ENCODE measurements at regions not wholly inside any gene's neighbourhood (a gene's known extent, or its start where the extent isn't known, plus 50 kb on each side); places are given as distances from the start of the nearest gene placed in this dataset.

GRCh38 chr3:73164622-73165021 is 103.2 kb downstream of the EBLN2 start:
- Histone ChIP-seq H3K27ac (no peak overlapping the region), H3K27me3 (no peaks in the 10 kb centered on the region), H3K4me3 (no peak overlapping the region), H3K36me3 (no peaks in the 10 kb centered on the region), H3K4me1 (no peaks in the 10 kb centered on the region), H3K9me3 (no peaks in the 10 kb centered on the region)
- TF ChIP-seq POLR2AphosphoS5 (IDR thresholded peaks at IDR 0.05) (no peak), CTCF (IDR thresholded peaks at IDR 0.05) (no peak), EP300 (IDR thresholded peaks at IDR 0.05) (no peak), POLR2A (IDR thresholded peaks at IDR 0.05) (no peak)
- DNase-seq (ENCODE audit: low spot score in 2 of 2), result no peak
- WGBS, result 89% methylated on average over 4 of the region's 4 CpGs

GRCh38 chr3:73175698-73176097 is 114.2 kb downstream of the EBLN2 start:
- Histone ChIP-seq H3K27ac (no peak overlapping the region), H3K36me3 (no peaks in the 10 kb centered on the region), H3K27me3 (no peaks in the 10 kb centered on the region), H3K9me3 (no peaks in the 10 kb centered on the region), H3K4me1 (no peaks in the 10 kb centered on the region), H3K4me3 (no peak overlapping the region)
- WGBS, result 100% methylated on average over 1 of the region's 1 CpG
- DNase-seq (ENCODE audit: low spot score in 2 of 2), result no peak
- TF ChIP-seq POLR2A (IDR thresholded peaks at IDR 0.05) (no peak), EP300 (IDR thresholded peaks at IDR 0.05) (no peak), POLR2AphosphoS5 (IDR thresholded peaks at IDR 0.05) (no peak), CTCF (IDR thresholded peaks at IDR 0.05) (no peak)

GRCh38 chr3:73176941-73177340 is 115.5 kb downstream of the EBLN2 start:
- H3K36me3 ChIP-seq, result no peaks in the 10 kb centered on the region
- no peaks in the 10 kb centered on the region for H3K27me3 ChIP-seq
- H3K27ac ChIP-seq, result no peak overlapping the region
- no peaks in the 10 kb centered on the region for H3K9me3 ChIP-seq
- H3K4me3 ChIP-seq, result no peak overlapping the region
- no peak for DNase-seq (ENCODE audit: low spot score in 2 of 2)
- TF ChIP-seq CTCF (IDR thresholded peaks at IDR 0.05) (no peak), EP300 (IDR thresholded peaks at IDR 0.05) (no peak), POLR2AphosphoS5 (IDR thresholded peaks at IDR 0.05) (no peak), POLR2A (IDR thresholded peaks at IDR 0.05) (no peak)
- 85% methylated on average over 2 of the region's 2 CpGs for WGBS
- H3K4me1 ChIP-seq, result no peaks in the 10 kb centered on the region

- Histone ChIP-seq H3K9me3 (no peaks in the 10 kb centered on the region), H3K36me3 (no peaks in the 10 kb centered on the region), H3K4me3 (no peak overlapping the region), H3K4me1 (no peaks in the 10 kb centered on the region), H3K27me3 (no peaks in the 10 kb centered on the region), H3K27ac (no peak overlapping the region)
- 75% methylated on average over 1 of the region's 1 CpG for WGBS
- no peak for DNase-seq (ENCODE audit: low spot score in 2 of 2)
- TF ChIP-seq POLR2AphosphoS5 (IDR thresholded peaks at IDR 0.05) (no peak), POLR2A (IDR thresholded peaks at IDR 0.05) (no peak)
Measured at GRCh38 chr3:73177827-73178226, 116.4 kb downstream of the EBLN2 start.

- no peaks in the 10 kb centered on the region for H3K36me3 ChIP-seq
- no peak for DNase-seq (ENCODE audit: low spot score in 2 of 2)
- 94% methylated on average over 4 of the region's 4 CpGs for WGBS
- no peaks in the 10 kb centered on the region for H3K9me3 ChIP-seq
- no peaks in the 10 kb centered on the region for H3K27me3 ChIP-seq
- H3K4me3 ChIP-seq, result no peak overlapping the region
- TF ChIP-seq POLR2AphosphoS5 (IDR thresholded peaks at IDR 0.05) (no peak), EP300 (IDR thresholded peaks at IDR 0.05) (no peak), CTCF (IDR thresholded peaks at IDR 0.05) (no peak), POLR2A (IDR thresholded peaks at IDR 0.05) (no peak)
- H3K27ac ChIP-seq, result no peak overlapping the region
- H3K4me1 ChIP-seq, result no peaks in the 10 kb centered on the region
Measured at GRCh38 chr3:73179601-73180000, 118.1 kb downstream of the EBLN2 start.

GRCh38 chr3:73186741-73187140 is 125.3 kb downstream of the EBLN2 start:
- 74% methylated on average over 1 of the region's 1 CpG for WGBS
- Histone ChIP-seq H3K9me3 (no peaks in the 10 kb centered on the region), H3K36me3 (no peaks in the 10 kb centered on the region), H3K4me1 (no peaks in the 10 kb centered on the region), H3K4me3 (no peak overlapping the region), H3K27me3 (no peaks in the 10 kb centered on the region), H3K27ac (no peak overlapping the region)
- TF ChIP-seq EP300 (IDR thresholded peaks at IDR 0.05) (no peak), CTCF (IDR thresholded peaks at IDR 0.05) (no peak), POLR2A (IDR thresholded peaks at IDR 0.05) (no peak), POLR2AphosphoS5 (IDR thresholded peaks at IDR 0.05) (no peak)
- no peak for DNase-seq (ENCODE audit: low spot score in 2 of 2)
